Body of pancreas (tissue), 4 donors: ENCODE measurements at regions not wholly inside any gene's neighbourhood (a gene's known extent, or its start where the extent isn't known, plus 50 kb on each side); places are given as distances from the start of the nearest gene placed in this dataset.

Experiments
- ATAC-seq: fragments of 150-250 bp; one replicate; pipeline ENCODE4 v1.9.1; 2016
- DNase-seq, 4 donors: peaks; one replicate each; pipeline ENCODE4 v3.0.0-alpha.2; 2019
- H3K27ac ChIP-seq, 4 donors: fragments of 200-600 bp; sonication (generic); 1 replicate in 3 of 4; 2 replicates in 1 of 4; pipeline versions ENCODE4 v1.5.1 to v1.6.1; 2016 to 2019; ENCODE audit warnings: mild to moderate bottlenecking in 1 of 4, mixed read lengths in 1 of 4, moderate library complexity in 1 of 4
- H3K27me3 ChIP-seq, 2 donors: fragments of 200-600 bp; sonication (generic); one replicate each; pipeline ENCODE4 v1.6.0; 2016; ENCODE audit warnings: mild to moderate bottlenecking in 1 of 2
- H3K36me3 ChIP-seq, 2 donors: fragments of 200-600 bp; sonication (generic); replicated peaks in 1 of 2; 2 replicates each; pipeline ENCODE4 v1.5.1; 2016; ENCODE audit warnings: low read depth in 2 of 2; ENCODE audit not compliant: insufficient read depth in 1 of 2
- H3K4me1 ChIP-seq: fragments of 200-600 bp; sonication (generic); one replicate; pipeline ENCODE4 v1.6.0; 2016
- H3K4me3 ChIP-seq, 2 donors: fragments of 200-600 bp; sonication (generic); 1 replicate in 1 of 2; 2 replicates in 1 of 2; pipeline ENCODE4 v1.5.1; 2016 to 2019
- H3K9me3 ChIP-seq, 3 donors: fragments of 200-600 bp; sonication (generic); 1 replicate in 2 of 3; 2 replicates in 1 of 3; pipeline ENCODE4 v1.5.1; 2016
- POLR2A ChIP-seq, 3 donors: fragments of 450-650 bp; IDR thresholded peaks; one replicate each; pipeline ENCODE4 v1.6.1; 2016; ENCODE audit warnings: antibody characterized with exemption in 3 of 3, mild to moderate bottlenecking in 2 of 3
- WGBS, 2 donors: methylation state at CpG; one replicate each; pipeline ENCODE4 v1.1.5; 2017; 5-methylcytosine and 5-hydroxymethylcytosine counted together
- intact Hi-C: fragments of 100-400 bp; cut with DNase I; formaldehyde crosslinking; loops from one replicate; pipeline ENCODE4 v1.15.1; 2023
- TF ChIP-seq, protein P1 (sequence below), 7 experiments: fragments of 450-650 bp in 4 of 7; fragments of 200-600 bp in 3 of 7; sonication (generic) in 3 of 7; IDR thresholded peaks; one replicate each; pipeline ENCODE4 v1.5.1; 2016 to 2019; ENCODE audit warnings: antibody characterized with exemption in 7 of 7

DNA sequence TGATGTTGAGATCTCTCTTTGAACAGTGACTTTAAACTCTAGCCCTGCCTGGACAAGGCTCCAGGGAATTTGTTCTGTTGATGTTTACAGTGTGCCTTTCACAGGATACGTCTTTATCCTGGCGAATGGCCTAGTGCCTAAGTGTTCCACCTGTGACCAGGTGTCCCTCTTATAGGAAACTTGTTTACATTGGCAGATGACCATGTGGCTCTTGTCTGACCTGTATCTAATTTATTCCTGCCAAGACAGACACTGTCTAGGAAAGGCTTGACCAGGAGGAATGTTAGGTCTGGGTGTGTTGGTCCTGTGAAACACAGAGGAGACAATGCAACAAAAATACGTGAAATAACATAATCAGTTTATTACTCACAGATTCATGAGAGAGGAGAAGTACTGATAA is 875.6 kb downstream of the METTL15 start:
- H3K27ac ChIP-seq, result no peak overlapping the region
- intact Hi-C loops, result no loop called here
- ATAC-seq (no peak), DNase-seq (peak in 2 of 4 donors; percentile 4 to 26)
- no peaks in the 10 kb centered on the region for H3K27me3 ChIP-seq
- TF ChIP-seq, protein P1, sequence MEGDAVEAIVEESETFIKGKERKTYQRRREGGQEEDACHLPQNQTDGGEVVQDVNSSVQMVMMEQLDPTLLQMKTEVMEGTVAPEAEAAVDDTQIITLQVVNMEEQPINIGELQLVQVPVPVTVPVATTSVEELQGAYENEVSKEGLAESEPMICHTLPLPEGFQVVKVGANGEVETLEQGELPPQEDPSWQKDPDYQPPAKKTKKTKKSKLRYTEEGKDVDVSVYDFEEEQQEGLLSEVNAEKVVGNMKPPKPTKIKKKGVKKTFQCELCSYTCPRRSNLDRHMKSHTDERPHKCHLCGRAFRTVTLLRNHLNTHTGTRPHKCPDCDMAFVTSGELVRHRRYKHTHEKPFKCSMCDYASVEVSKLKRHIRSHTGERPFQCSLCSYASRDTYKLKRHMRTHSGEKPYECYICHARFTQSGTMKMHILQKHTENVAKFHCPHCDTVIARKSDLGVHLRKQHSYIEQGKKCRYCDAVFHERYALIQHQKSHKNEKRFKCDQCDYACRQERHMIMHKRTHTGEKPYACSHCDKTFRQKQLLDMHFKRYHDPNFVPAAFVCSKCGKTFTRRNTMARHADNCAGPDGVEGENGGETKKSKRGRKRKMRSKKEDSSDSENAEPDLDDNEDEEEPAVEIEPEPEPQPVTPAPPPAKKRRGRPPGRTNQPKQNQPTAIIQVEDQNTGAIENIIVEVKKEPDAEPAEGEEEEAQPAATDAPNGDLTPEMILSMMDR (IDR thresholded peaks at IDR 0.05), result no peak
- no peak overlapping the region for H3K4me3 ChIP-seq
- H3K9me3 ChIP-seq, result no peaks in the 10 kb centered on the region
- WGBS, 2 donors, result 37 to 46% methylated on average over 3 of the region's 3 CpGs
- no peaks in the 10 kb centered on the region for H3K4me1 ChIP-seq
- H3K36me3 ChIP-seq, result no peaks in the 10 kb centered on the region

DNA sequence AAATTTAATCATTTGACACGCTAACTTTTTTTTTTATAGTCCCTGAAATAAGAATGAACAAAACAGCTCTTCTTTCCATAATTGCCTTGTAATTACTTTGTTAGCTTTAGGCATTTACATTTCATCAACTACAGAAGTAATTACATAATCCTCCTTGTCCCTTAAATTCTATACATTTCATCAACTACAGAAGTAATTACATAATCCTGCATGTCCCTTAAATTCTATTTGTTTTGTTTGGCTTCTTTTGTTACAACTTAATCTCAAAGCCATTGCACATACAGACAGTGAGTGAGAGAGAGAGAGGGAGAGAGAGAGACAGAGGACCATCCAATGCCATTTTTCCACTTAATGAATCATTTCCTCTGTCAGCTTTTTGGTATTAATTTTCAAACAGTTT is 873.2 kb downstream of the METTL15 start:
- no peaks in the 10 kb centered on the region for H3K9me3 ChIP-seq
- 35 to 38% methylated on average over 1 of the region's 1 CpG for WGBS, 2 donors
- intact Hi-C loops, result no loop called here

DNA sequence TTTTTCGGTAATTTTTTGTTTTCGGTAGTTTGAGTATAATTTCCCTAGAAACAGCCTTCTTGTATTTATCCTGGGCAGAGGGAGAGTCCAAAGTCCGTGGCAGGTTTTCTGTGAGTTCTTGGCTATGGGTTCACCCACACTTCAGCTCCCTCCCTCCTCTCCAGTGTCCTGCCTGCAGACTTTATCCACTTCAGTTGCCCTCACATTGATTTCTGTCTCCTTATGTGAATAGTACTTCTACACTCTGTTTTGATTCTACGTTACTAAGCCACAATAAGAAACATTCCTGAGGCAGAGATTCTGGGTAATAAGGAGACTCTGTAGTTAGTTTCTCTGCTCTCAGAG is 868.6 kb downstream of the METTL15 start:
- H3K9me3 ChIP-seq, result no peaks in the 10 kb centered on the region
- peak; percentile 98 for ATAC-seq
- peak in 1 of 3 donors; percentile 19 for TF ChIP-seq POLR2A (IDR thresholded peaks at IDR 0.05)
- TF ChIP-seq, protein P1 (IDR thresholded peaks at IDR 0.05), result no peak
- 24 to 28% methylated on average over 4 of the region's 4 CpGs for WGBS, 2 donors
- H3K27ac ChIP-seq, result peak overlapping the region in 3 of 4 donors; percentile 57 to 75 (median 61)
- H3K27me3 ChIP-seq, result no peaks in the 10 kb centered on the region
- intact Hi-C loops, result no loop called here
- DNase-seq, result peak; percentile 51 to 71 (median 66)
- no peaks in the 10 kb centered on the region for H3K36me3 ChIP-seq
- peak overlapping the region in 1 of 2 donors; percentile 5 for H3K4me3 ChIP-seq
- peaks cover 3% of the 10 kb centered on the region for H3K4me1 ChIP-seq

More for the DNA sequence above, 873.2 kb downstream of the METTL15 start:
- no peak for DNase-seq
- Histone ChIP-seq H3K27ac (no peak overlapping the region), H3K36me3 (no peaks in the 10 kb centered on the region), H3K27me3 (no peaks in the 10 kb centered on the region), H3K4me1 (no peaks in the 10 kb centered on the region), H3K4me3 (no peak overlapping the region)
- TF ChIP-seq, protein P1 (IDR thresholded peaks at IDR 0.05), result no peak
- no peak for TF ChIP-seq POLR2A (IDR thresholded peaks at IDR 0.05)
- no peak for ATAC-seq

GRCh38 chr11:28976012-28976800 is 868.0 kb downstream of the METTL15 start:
- TF ChIP-seq POLR2A (IDR thresholded peaks at IDR 0.05), result no peak
- TF ChIP-seq, protein P1 (IDR thresholded peaks at IDR 0.05), result no peak
- Histone ChIP-seq H3K4me3 (peak overlapping the region in 1 of 2 donors; percentile 5), H3K27me3 (no peaks in the 10 kb centered on the region), H3K9me3 (no peaks in the 10 kb centered on the region), H3K36me3 (no peaks in the 10 kb centered on the region), H3K27ac (peak overlapping the region in 3 of 4 donors; percentile 57 to 75 (median 61)), H3K4me1 (peaks cover 3% of the 10 kb centered on the region)
- DNase-seq, result peak in 1 of 4 donors; percentile 9
- ATAC-seq, result peak; percentile 70
- intact Hi-C loops, result no loop called here
- 27 to 42% methylated on average over 10 of the region's 10 CpGs for WGBS, 2 donors

GRCh38 chr11:28969832-28970231 is 861.6 kb downstream of the METTL15 start:
- no peak for ATAC-seq
- TF ChIP-seq, protein P1 (IDR thresholded peaks at IDR 0.05), result no peak
- no peak for TF ChIP-seq POLR2A (IDR thresholded peaks at IDR 0.05)

More at GRCh38 chr11:28969832-28970231, 861.6 kb downstream of the METTL15 start:
- H3K4me3 ChIP-seq, result no peak overlapping the region
- H3K9me3 ChIP-seq, result no peaks in the 10 kb centered on the region
- no peaks in the 10 kb centered on the region for H3K4me1 ChIP-seq
- no peaks in the 10 kb centered on the region for H3K27me3 ChIP-seq
- no peak overlapping the region for H3K27ac ChIP-seq
- intact Hi-C loops, result no loop called here
- no peak for DNase-seq
- no peaks in the 10 kb centered on the region for H3K36me3 ChIP-seq
